ENCODE measurements at regions not wholly inside any gene's neighbourhood (a gene's known extent, or its start where the extent isn't known, plus 50 kb on each side); places are given as distances from the start of the nearest gene placed in this dataset.
A peak's percentile ranks its signal among the peaks of the same experiment; 100 is the strongest.
"Not testable (repeated sequence)": the region's sequence is repeated elsewhere in the genome, so short reads cannot be mapped to it uniquely, and the experiment has no call there.

- Histone ChIP-seq H3K4me3 (ENCODE audit: low read depth, low read length) (no peak overlapping the region), H3K36me3 (ENCODE audit: control insufficient read depth, insufficient read depth, low read length) (no peaks in the 10 kb centered on the region), H3K27me3 (ENCODE audit: control insufficient read depth, insufficient read depth, low read length) (no peaks in the 10 kb centered on the region)
- DNase-seq (ENCODE audit: low read depth) (no peak), FAIRE-seq (no peak)
- TF ChIP-seq CTCF (IDR thresholded peaks at IDR 0.05; ENCODE audit: insufficient read depth, low read length, severe bottlenecking) = no peak
These were observed 1465.9 kb upstream of the SLC10A2 start for GRCh38 chr13:104532132-104532531.

- FAIRE-seq (no peak), DNase-seq (ENCODE audit: low read depth) (no peak)
- H3K27me3 ChIP-seq (ENCODE audit: control insufficient read depth, insufficient read depth, low read length) = no peaks in the 10 kb centered on the region
- TF ChIP-seq CTCF (IDR thresholded peaks at IDR 0.05; ENCODE audit: insufficient read depth, low read length, severe bottlenecking) = no peak
- no peak overlapping the region for H3K4me3 ChIP-seq (ENCODE audit: low read depth, low read length)
- no peaks in the 10 kb centered on the region for H3K36me3 ChIP-seq (ENCODE audit: control insufficient read depth, insufficient read depth, low read length)
These were observed 1464.5 kb upstream of the SLC10A2 start for GRCh38 chr13:104530741-104531140.

GRCh38 chr13:104526561-104526960 lies 1460.3 kb upstream of the SLC10A2 start:
- FAIRE-seq = no peak
- Histone ChIP-seq H3K27me3 (ENCODE audit: control insufficient read depth, insufficient read depth, low read length) (no peaks in the 10 kb centered on the region), H3K36me3 (ENCODE audit: control insufficient read depth, insufficient read depth, low read length) (no peaks in the 10 kb centered on the region), H3K4me3 (ENCODE audit: low read depth, low read length) (no peak overlapping the region)
- no peak for TF ChIP-seq CTCF (IDR thresholded peaks at IDR 0.05; ENCODE audit: insufficient read depth, low read length, severe bottlenecking)
- DNase-seq (ENCODE audit: low read depth) = no peak

- Histone ChIP-seq H3K4me3 (ENCODE audit: low read depth, low read length) (no peak overlapping the region), H3K36me3 (ENCODE audit: control insufficient read depth, insufficient read depth, low read length) (no peaks in the 10 kb centered on the region), H3K27me3 (ENCODE audit: control insufficient read depth, insufficient read depth, low read length) (no peaks in the 10 kb centered on the region)
- FAIRE-seq = no peak
- no peak for DNase-seq (ENCODE audit: low read depth)
- TF ChIP-seq CTCF (IDR thresholded peaks at IDR 0.05; ENCODE audit: insufficient read depth, low read length, severe bottlenecking) = no peak
These were observed 1459.2 kb upstream of the SLC10A2 start for GRCh38 chr13:104525467-104525866.

GRCh38 chr13:104522235-104523072 lies 1456.2 kb upstream of the SLC10A2 start:
- Histone ChIP-seq H3K36me3 (ENCODE audit: control insufficient read depth, insufficient read depth, low read length) (no peaks in the 10 kb centered on the region), H3K4me3 (ENCODE audit: low read depth, low read length) (no peak overlapping the region), H3K27me3 (ENCODE audit: control insufficient read depth, insufficient read depth, low read length) (no peaks in the 10 kb centered on the region)
- DNase-seq (ENCODE audit: low read depth) = no peak
- TF ChIP-seq CTCF (IDR thresholded peaks at IDR 0.05; ENCODE audit: insufficient read depth, low read length, severe bottlenecking) = no peak
- FAIRE-seq = peak; percentile 73

GRCh38 chr13:104510422-104510821 lies 1444.2 kb upstream of the SLC10A2 start:
- no peak for FAIRE-seq
- no peaks in the 10 kb centered on the region for H3K27me3 ChIP-seq (ENCODE audit: control insufficient read depth, insufficient read depth, low read length)
- H3K4me3 ChIP-seq (ENCODE audit: low read depth, low read length) = no peak overlapping the region
- no peak for DNase-seq (ENCODE audit: low read depth)
- H3K36me3 ChIP-seq (ENCODE audit: control insufficient read depth, insufficient read depth, low read length) = no peaks in the 10 kb centered on the region
- TF ChIP-seq CTCF (IDR thresholded peaks at IDR 0.05; ENCODE audit: insufficient read depth, low read length, severe bottlenecking) = no peak

- not testable (repeated sequence) for H3K36me3 ChIP-seq (ENCODE audit: control insufficient read depth, insufficient read depth, low read length); FAIRE-seq; DNase-seq (ENCODE audit: low read depth); H3K4me3 ChIP-seq (ENCODE audit: low read depth, low read length); H3K27me3 ChIP-seq (ENCODE audit: control insufficient read depth, insufficient read depth, low read length)
These were observed 1427.3 kb upstream of the SLC10A2 start for GRCh38 chr13:104493502-104493901.
